HepG2 (cell line): ENCODE measurements at regions not wholly inside any gene's neighbourhood (a gene's known extent, or its start where the extent isn't known, plus 50 kb on each side); places are given as distances from the start of the nearest gene placed in this dataset.

Experiments used
- CTCF ChIP-seq: sonication (generic); formaldehyde crosslinking; IDR thresholded peaks from 2 replicates; pipeline ENCODE4 v1.5.0; 2020; ENCODE audit warnings: mild to moderate bottlenecking, missing genetic modification reagents, moderate library complexity
- EZH2 ChIP-seq: conservative IDR thresholded peaks from 2 replicates; pipeline ENCODE4 v1.6.1; 2012; ENCODE audit warnings: mild to moderate bottlenecking, low read depth, low read length, moderate library complexity
- NFIC ChIP-seq: IDR thresholded peaks from 2 replicates; pipeline ENCODE4 v1.6.1; 2012; ENCODE audit warnings: mild to moderate bottlenecking, low read length, inconsistent platforms
- NFYB ChIP-seq: sonication (generic); formaldehyde crosslinking; IDR thresholded peaks from 2 replicates; pipeline ENCODE4 v1.4.0; 2020; ENCODE audit warnings: missing genetic modification reagents
- PREB ChIP-seq: sonication (generic); formaldehyde crosslinking; IDR thresholded peaks from 2 replicates; pipeline ENCODE4 v1.4.0; 2020; ENCODE audit warnings: missing genetic modification reagents
- SMAD3 ChIP-seq: sonication (generic); formaldehyde crosslinking; IDR thresholded peaks from 2 replicates; pipeline ENCODE4 v1.4.0; 2020; ENCODE audit warnings: missing genetic modification reagents
- SMC3 ChIP-seq: IDR thresholded peaks from 2 replicates; pipeline ENCODE4 v1.6.1; 2011; ENCODE audit warnings: low read length, improper control_type of control experiment
- THRA ChIP-seq: sonication (generic); formaldehyde crosslinking; IDR thresholded peaks from 2 replicates; pipeline ENCODE4 v1.4.0; 2020; ENCODE audit warnings: missing genetic modification reagents, borderline replicate concordance

- TF ChIP-seq THRA (CRISPR knock-in tag) (no peak), NFIC (no peak), EZH2 (no peak), SMC3 (no peak), SMAD3 (CRISPR knock-in tag) (no peak), CTCF (CRISPR knock-in tag) (no peak), PREB (CRISPR knock-in tag) (no peak), NFYB (CRISPR knock-in tag) (no peak)
These were observed 158.8 kb upstream of the SPRY2 start for GRCh38 chr13:80499536-80500290.
